Loucy (cell line): ENCODE measurements at regions not wholly inside any gene's neighbourhood (a gene's known extent, or its start where the extent isn't known, plus 50 kb on each side); places are given as distances from the start of the nearest gene placed in this dataset.

Experiments used
- EZH2phosphoT487 ChIP-seq: fragments of 200-600 bp; IDR thresholded peaks from 2 replicates; pipeline ENCODE4 v1.6.1; 2018; ENCODE audit warnings: antibody characterized with exemption, mild to moderate bottlenecking, moderate library complexity, borderline replicate concordance
- TF ChIP-seq, protein P1 (sequence below): fragments of 200-600 bp; sonication (generic); conservative IDR thresholded peaks from 2 replicates; pipeline ENCODE4 v1.5.1; 2014; ENCODE audit warnings: mild to moderate bottlenecking, antibody characterized with exemption, low read length

DNA sequence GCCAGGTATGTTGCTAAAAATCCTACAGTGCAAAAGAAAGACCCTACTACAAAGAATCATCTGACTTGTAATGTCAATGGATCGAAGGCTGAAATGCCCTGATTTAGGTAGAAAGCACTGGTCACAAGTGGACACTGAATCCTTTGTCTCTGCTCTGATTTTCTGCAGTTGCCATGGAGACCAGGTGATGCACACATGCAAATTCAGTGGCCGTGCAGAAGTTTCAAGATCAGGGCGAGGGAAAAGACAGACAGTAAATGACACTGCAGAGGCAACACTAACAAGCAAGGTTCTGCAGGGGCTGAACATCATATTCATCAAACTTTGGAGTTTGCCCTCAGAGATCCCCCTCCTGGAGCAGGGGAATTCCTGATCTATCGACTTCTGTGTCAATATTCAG lies 370.3 kb upstream of the TMEM132C start:
- TF ChIP-seq, protein P1, sequence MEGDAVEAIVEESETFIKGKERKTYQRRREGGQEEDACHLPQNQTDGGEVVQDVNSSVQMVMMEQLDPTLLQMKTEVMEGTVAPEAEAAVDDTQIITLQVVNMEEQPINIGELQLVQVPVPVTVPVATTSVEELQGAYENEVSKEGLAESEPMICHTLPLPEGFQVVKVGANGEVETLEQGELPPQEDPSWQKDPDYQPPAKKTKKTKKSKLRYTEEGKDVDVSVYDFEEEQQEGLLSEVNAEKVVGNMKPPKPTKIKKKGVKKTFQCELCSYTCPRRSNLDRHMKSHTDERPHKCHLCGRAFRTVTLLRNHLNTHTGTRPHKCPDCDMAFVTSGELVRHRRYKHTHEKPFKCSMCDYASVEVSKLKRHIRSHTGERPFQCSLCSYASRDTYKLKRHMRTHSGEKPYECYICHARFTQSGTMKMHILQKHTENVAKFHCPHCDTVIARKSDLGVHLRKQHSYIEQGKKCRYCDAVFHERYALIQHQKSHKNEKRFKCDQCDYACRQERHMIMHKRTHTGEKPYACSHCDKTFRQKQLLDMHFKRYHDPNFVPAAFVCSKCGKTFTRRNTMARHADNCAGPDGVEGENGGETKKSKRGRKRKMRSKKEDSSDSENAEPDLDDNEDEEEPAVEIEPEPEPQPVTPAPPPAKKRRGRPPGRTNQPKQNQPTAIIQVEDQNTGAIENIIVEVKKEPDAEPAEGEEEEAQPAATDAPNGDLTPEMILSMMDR, result no peak
- TF ChIP-seq EZH2phosphoT487, result no peak
